Stomach (tissue), 8 donors: ENCODE measurements at regions not wholly inside any gene's neighbourhood (a gene's known extent, or its start where the extent isn't known, plus 50 kb on each side); places are given as distances from the start of the nearest gene placed in this dataset.

Source experiments
- DNase-seq, 2 donors: peaks; one replicate each; pipeline versions ENCODE4 v3.0.0 to v3.0.0-alpha.2; 2013 to 2019
- H3K27ac ChIP-seq, 5 donors: fragments of 200-600 bp in 4 of 5; sonication (generic) in 4 of 5; one replicate each; pipeline ENCODE4 v1.5.1; 2013 to 2019; ENCODE audit warnings: mild to moderate bottlenecking in 1 of 5, moderate library complexity in 1 of 5
- H3K27me3 ChIP-seq, 3 donors: fragments of 200-600 bp; sonication (generic); one replicate each; pipeline ENCODE4 v1.5.1; 2017 to 2019; ENCODE audit warnings: mixed run types in 1 of 3
- H3K36me3 ChIP-seq, 4 donors: fragments of 200-600 bp; sonication (generic); 1 replicate in 3 of 4; 2 replicates in 1 of 4; pipeline ENCODE4 v1.5.1; 2016 to 2019
- H3K4me1 ChIP-seq, 4 donors: fragments of 200-600 bp; sonication (generic); one replicate each; pipeline ENCODE4 v1.5.1; 2016 to 2019
- H3K4me3 ChIP-seq, 4 donors: fragments of 200-600 bp; sonication (generic) in 3 of 4; one replicate each; pipeline ENCODE4 v1.5.1; 2016 to 2019; ENCODE audit warnings: mild to moderate bottlenecking in 1 of 4
- H3K9me3 ChIP-seq, 4 donors: fragments of 200-600 bp; sonication (generic); one replicate each; pipeline ENCODE4 v1.5.1; 2016 to 2019
- CTCF ChIP-seq, 7 experiments: fragments of 450-650 bp in 4 of 7; fragments of 200-600 bp in 3 of 7; sonication (generic) in 3 of 7; IDR thresholded peaks; one replicate each; pipeline ENCODE4 v1.5.1; 2016 to 2019; ENCODE audit warnings: antibody characterized with exemption in 7 of 7, control low read depth in 2 of 7, mild to moderate bottlenecking in 1 of 7
- EP300 ChIP-seq: sonication (generic); formaldehyde crosslinking; IDR thresholded peaks from one replicate; pipeline ENCODE4 v1.6.1; 2017; ENCODE audit warnings: antibody characterized with exemption
- POLR2A ChIP-seq, 4 donors: fragments of 450-650 bp; IDR thresholded peaks; one replicate each; pipeline ENCODE4 v1.6.1; 2016; ENCODE audit warnings: antibody characterized with exemption in 4 of 4, control low read depth in 2 of 4, mild to moderate bottlenecking in 1 of 4, moderate library complexity in 1 of 4
- POLR2AphosphoS5 ChIP-seq, 3 donors: sonication (generic); formaldehyde crosslinking; IDR thresholded peaks; one replicate each; pipeline ENCODE4 v1.6.1; 2016; ENCODE audit warnings: antibody characterized with exemption in 3 of 3
- WGBS, 5 donors: extraction: QIAGEN DNeasy Blood & Tissue Kit in 3 of 5; methylation state at CpG; one replicate each; pipeline versions ENCODE4 v1.1.5 to v1.1.7; 2013 to 2018; 5-methylcytosine and 5-hydroxymethylcytosine counted together
- intact Hi-C: fragments of 100-400 bp; cut with DNase I; formaldehyde crosslinking; loops from one replicate; pipeline ENCODE4 v1.15.1; 2023; ENCODE audit warnings: low total_unique reads
- donor health status: healthy with polysubstance abuse.
- donor health status: Bipolar disorder and iron deficiency.
- donor health status: healthy.

GRCh38 chr12:11446372-11446771 lies 51.0 kb upstream of the PRB2 start:
- no peak for DNase-seq
- intact Hi-C loops = no loop called here
- H3K4me3 ChIP-seq = no peak overlapping the region
- no peaks in the 10 kb centered on the region for H3K27me3 ChIP-seq
- H3K27ac ChIP-seq = no peak overlapping the region
- no peak for TF ChIP-seq EP300
- no peak for TF ChIP-seq POLR2A (IDR thresholded peaks at IDR 0.05)
- TF ChIP-seq CTCF (IDR thresholded peaks at IDR 0.05) = no peak
- no peak for TF ChIP-seq POLR2AphosphoS5 (IDR thresholded peaks at IDR 0.05)
- H3K4me1 ChIP-seq = no peaks in the 10 kb centered on the region
- no peaks in the 10 kb centered on the region for H3K36me3 ChIP-seq
- WGBS, 5 donors = 78 to 95% (median 89%) methylated on average over 4 of the region's 4 CpGs
- H3K9me3 ChIP-seq = no peaks in the 10 kb centered on the region

GRCh38 chr12:11457996-11458645 lies 62.8 kb upstream of the PRB2 start:
- no peaks in the 10 kb centered on the region for H3K36me3 ChIP-seq
- H3K27me3 ChIP-seq = no peaks in the 10 kb centered on the region
- WGBS, 5 donors = 67 to 85% (median 81%) methylated on average over 16 to 20 of the region's 20 CpGs
- no peaks in the 10 kb centered on the region for H3K9me3 ChIP-seq
- TF ChIP-seq POLR2A (IDR thresholded peaks at IDR 0.05) (no peak), EP300 (no peak), CTCF (IDR thresholded peaks at IDR 0.05) (no peak), POLR2AphosphoS5 (IDR thresholded peaks at IDR 0.05) (no peak)
- H3K4me1 ChIP-seq = no peaks in the 10 kb centered on the region
- DNase-seq = no peak
- no peak overlapping the region for H3K4me3 ChIP-seq
- intact Hi-C loops = no loop called here
- H3K27ac ChIP-seq = no peak overlapping the region

GRCh38 chr12:11460343-11461023 lies 65.1 kb upstream of the PRB2 start:
- 39 to 72% (median 61%) methylated on average over 1 of the region's 1 CpG for WGBS, 5 donors
- Histone ChIP-seq H3K36me3 (no peaks in the 10 kb centered on the region), H3K4me3 (no peak overlapping the region), H3K27me3 (no peaks in the 10 kb centered on the region), H3K27ac (no peak overlapping the region), H3K9me3 (no peaks in the 10 kb centered on the region), H3K4me1 (no peaks in the 10 kb centered on the region)
- TF ChIP-seq EP300 (no peak), POLR2AphosphoS5 (IDR thresholded peaks at IDR 0.05) (no peak), CTCF (IDR thresholded peaks at IDR 0.05) (no peak), POLR2A (IDR thresholded peaks at IDR 0.05) (no peak)
- intact Hi-C loops = no loop called here
- DNase-seq = no peak

GRCh38 chr12:11461433-11461832 lies 66.1 kb upstream of the PRB2 start:
- Histone ChIP-seq H3K4me1 (no peaks in the 10 kb centered on the region), H3K27me3 (no peaks in the 10 kb centered on the region), H3K27ac (no peak overlapping the region), H3K36me3 (no peaks in the 10 kb centered on the region), H3K4me3 (no peak overlapping the region), H3K9me3 (no peaks in the 10 kb centered on the region)
- WGBS, 5 donors = 68 to 74% (median 73%) methylated on average over 4 of the region's 4 CpGs
- intact Hi-C loops = no loop called here
- no peak for DNase-seq
- TF ChIP-seq EP300 = no peak
- TF ChIP-seq POLR2A (IDR thresholded peaks at IDR 0.05) = no peak
- no peak for TF ChIP-seq CTCF (IDR thresholded peaks at IDR 0.05)
- no peak for TF ChIP-seq POLR2AphosphoS5 (IDR thresholded peaks at IDR 0.05)
